ENCODE measurements at regions not wholly inside any gene's neighbourhood (a gene's known extent, or its start where the extent isn't known, plus 50 kb on each side); places are given as distances from the start of the nearest gene placed in this dataset.
"Not testable (repeated sequence)": the region's sequence is repeated elsewhere in the genome, so short reads cannot be mapped to it uniquely, and the experiment has no call there.

GRCh38 chr13:85141401-85141800 is 657.8 kb downstream of the SLITRK6 start:
- no peak overlapping the region for H3K4me3 ChIP-seq (ENCODE audit: low read length)
- no peaks in the 10 kb centered on the region for H3K36me3 ChIP-seq (ENCODE audit: control insufficient read depth, insufficient read depth, low read length)
- no CpG with 5 or more reads among the region's 2 CpGs for WGBS (ENCODE audit: insufficient coverage, insufficient read length)
- H3K9me3 ChIP-seq (ENCODE audit: control insufficient read depth, insufficient read depth, low read length) = no peaks in the 10 kb centered on the region
- H3K27ac ChIP-seq (ENCODE audit: low read length) = no peak overlapping the region
- peaks cover 4% of the 10 kb centered on the region; the same call in 1 of the 2 replicates for H3K4me1 ChIP-seq (ENCODE audit: control insufficient read depth, insufficient read depth, low read length)
- no peak for DNase-seq (ENCODE audit: low read depth, low spot score)
- no peaks in the 10 kb centered on the region for H3K27me3 ChIP-seq (ENCODE audit: control insufficient read depth, insufficient read depth, low read length)

GRCh38 chr13:85140192-85140591 is 659.0 kb downstream of the SLITRK6 start:
- no peak for DNase-seq (ENCODE audit: low read depth, low spot score)
- no peaks in the 10 kb centered on the region for H3K27me3 ChIP-seq (ENCODE audit: control insufficient read depth, insufficient read depth, low read length)
- no peaks in the 10 kb centered on the region for H3K36me3 ChIP-seq (ENCODE audit: control insufficient read depth, insufficient read depth, low read length)
- no peak overlapping the region for H3K4me3 ChIP-seq (ENCODE audit: low read length)
- WGBS (ENCODE audit: insufficient coverage, insufficient read length) = no CpG with 5 or more reads among the region's 1 CpG
- no peak overlapping the region for H3K27ac ChIP-seq (ENCODE audit: low read length)
- no peaks in the 10 kb centered on the region for H3K9me3 ChIP-seq (ENCODE audit: control insufficient read depth, insufficient read depth, low read length)
- peaks cover 4% of the 10 kb centered on the region; the same call in 1 of the 2 replicates for H3K4me1 ChIP-seq (ENCODE audit: control insufficient read depth, insufficient read depth, low read length)

- no CpG with 5 or more reads among the region's 1 CpG for WGBS (ENCODE audit: insufficient coverage, insufficient read length)
- DNase-seq (ENCODE audit: low read depth, low spot score) = no peak
- H3K4me3 ChIP-seq (ENCODE audit: low read length) = no peak overlapping the region
- H3K27me3 ChIP-seq (ENCODE audit: control insufficient read depth, insufficient read depth, low read length) = no peaks in the 10 kb centered on the region
- H3K27ac ChIP-seq (ENCODE audit: low read length) = no peak overlapping the region
- no peaks in the 10 kb centered on the region for H3K9me3 ChIP-seq (ENCODE audit: control insufficient read depth, insufficient read depth, low read length)
- H3K36me3 ChIP-seq (ENCODE audit: control insufficient read depth, insufficient read depth, low read length) = no peaks in the 10 kb centered on the region
- peaks cover 4% of the 10 kb centered on the region; the same call in 1 of the 2 replicates for H3K4me1 ChIP-seq (ENCODE audit: control insufficient read depth, insufficient read depth, low read length)
Observed at GRCh38 chr13:85137516-85137915, 661.7 kb downstream of the SLITRK6 start.

- WGBS (ENCODE audit: insufficient coverage, insufficient read length) = no CpG with 5 or more reads among the region's 6 CpGs
- H3K4me1 ChIP-seq (ENCODE audit: control insufficient read depth, insufficient read depth, low read length) = no peaks in the 10 kb centered on the region
- no peak overlapping the region for H3K4me3 ChIP-seq (ENCODE audit: low read length)
- H3K27ac ChIP-seq (ENCODE audit: low read length) = no peak overlapping the region
- DNase-seq (ENCODE audit: low read depth, low spot score) = no peak
- H3K9me3 ChIP-seq (ENCODE audit: control insufficient read depth, insufficient read depth, low read length) = no peaks in the 10 kb centered on the region
- no peaks in the 10 kb centered on the region for H3K36me3 ChIP-seq (ENCODE audit: control insufficient read depth, insufficient read depth, low read length)
- H3K27me3 ChIP-seq (ENCODE audit: control insufficient read depth, insufficient read depth, low read length) = no peaks in the 10 kb centered on the region
Observed at GRCh38 chr13:85132986-85133385, 666.2 kb downstream of the SLITRK6 start.

GRCh38 chr13:85123501-85123900 is 675.7 kb downstream of the SLITRK6 start:
- not testable (repeated sequence) for DNase-seq (ENCODE audit: low read depth, low spot score); H3K4me3 ChIP-seq (ENCODE audit: low read length); H3K4me1 ChIP-seq (ENCODE audit: control insufficient read depth, insufficient read depth, low read length); H3K27me3 ChIP-seq (ENCODE audit: control insufficient read depth, insufficient read depth, low read length); H3K9me3 ChIP-seq (ENCODE audit: control insufficient read depth, insufficient read depth, low read length); H3K36me3 ChIP-seq (ENCODE audit: control insufficient read depth, insufficient read depth, low read length); H3K27ac ChIP-seq (ENCODE audit: low read length)
- no CpG with 5 or more reads among the region's 14 CpGs for WGBS (ENCODE audit: insufficient coverage, insufficient read length)

GRCh38 chr13:85108356-85108755 is 690.9 kb downstream of the SLITRK6 start:
- no peaks in the 10 kb centered on the region for H3K36me3 ChIP-seq (ENCODE audit: control insufficient read depth, insufficient read depth, low read length)
- WGBS (ENCODE audit: insufficient coverage, insufficient read length) = no CpG with 5 or more reads among the region's 3 CpGs
- DNase-seq (ENCODE audit: low read depth, low spot score) = no peak

GRCh38 chr13:85099245-85099644 is 700.0 kb downstream of the SLITRK6 start:
- no peaks in the 10 kb centered on the region for H3K9me3 ChIP-seq (ENCODE audit: control insufficient read depth, insufficient read depth, low read length)
- H3K36me3 ChIP-seq (ENCODE audit: control insufficient read depth, insufficient read depth, low read length) = no peaks in the 10 kb centered on the region
- no peak for DNase-seq (ENCODE audit: low read depth, low spot score)
- WGBS (ENCODE audit: insufficient coverage, insufficient read length) = no CpG with 5 or more reads among the region's 3 CpGs
- no peak overlapping the region for H3K4me3 ChIP-seq (ENCODE audit: low read length)
- H3K27me3 ChIP-seq (ENCODE audit: control insufficient read depth, insufficient read depth, low read length) = no peaks in the 10 kb centered on the region
- H3K27ac ChIP-seq (ENCODE audit: low read length) = no peak overlapping the region
- H3K4me1 ChIP-seq (ENCODE audit: control insufficient read depth, insufficient read depth, low read length) = no peaks in the 10 kb centered on the region

More at GRCh38 chr13:85108356-85108755, 690.9 kb downstream of the SLITRK6 start:
- Histone ChIP-seq H3K4me3 (ENCODE audit: low read length) (no peak overlapping the region), H3K9me3 (ENCODE audit: control insufficient read depth, insufficient read depth, low read length) (no peaks in the 10 kb centered on the region), H3K27ac (ENCODE audit: low read length) (no peak overlapping the region), H3K27me3 (ENCODE audit: control insufficient read depth, insufficient read depth, low read length) (no peaks in the 10 kb centered on the region), H3K4me1 (ENCODE audit: control insufficient read depth, insufficient read depth, low read length) (no peaks in the 10 kb centered on the region)

GRCh38 chr13:85095418-85096272 is 703.6 kb downstream of the SLITRK6 start:
- Histone ChIP-seq H3K27me3 (ENCODE audit: control insufficient read depth, insufficient read depth, low read length) (no peaks in the 10 kb centered on the region), H3K4me3 (ENCODE audit: low read length) (no peak overlapping the region), H3K27ac (ENCODE audit: low read length) (no peak overlapping the region), H3K4me1 (ENCODE audit: control insufficient read depth, insufficient read depth, low read length) (no peaks in the 10 kb centered on the region), H3K9me3 (ENCODE audit: control insufficient read depth, insufficient read depth, low read length) (no peaks in the 10 kb centered on the region), H3K36me3 (ENCODE audit: control insufficient read depth, insufficient read depth, low read length) (no peaks in the 10 kb centered on the region)
- WGBS (ENCODE audit: insufficient coverage, insufficient read length) = no CpG with 5 or more reads among the region's 4 CpGs
- DNase-seq (ENCODE audit: low read depth, low spot score) = no peak

- WGBS (ENCODE audit: insufficient coverage, insufficient read length) = no CpG with 5 or more reads among the region's 5 CpGs
- Histone ChIP-seq H3K27ac (ENCODE audit: low read length) (no peak overlapping the region), H3K4me1 (ENCODE audit: control insufficient read depth, insufficient read depth, low read length) (no peaks in the 10 kb centered on the region), H3K36me3 (ENCODE audit: control insufficient read depth, insufficient read depth, low read length) (no peaks in the 10 kb centered on the region), H3K9me3 (ENCODE audit: control insufficient read depth, insufficient read depth, low read length) (no peaks in the 10 kb centered on the region), H3K4me3 (ENCODE audit: low read length) (no peak overlapping the region), H3K27me3 (ENCODE audit: control insufficient read depth, insufficient read depth, low read length) (no peaks in the 10 kb centered on the region)
- no peak for DNase-seq (ENCODE audit: low read depth, low spot score)
Observed at GRCh38 chr13:85093808-85094207, 705.4 kb downstream of the SLITRK6 start.

GRCh38 chr13:85091631-85092234 is 707.5 kb downstream of the SLITRK6 start:
- no peaks in the 10 kb centered on the region for H3K4me1 ChIP-seq (ENCODE audit: control insufficient read depth, insufficient read depth, low read length)
- WGBS (ENCODE audit: insufficient coverage, insufficient read length) = no CpG with 5 or more reads among the region's 5 CpGs

More at GRCh38 chr13:85091631-85092234, 707.5 kb downstream of the SLITRK6 start:
- H3K9me3 ChIP-seq (ENCODE audit: control insufficient read depth, insufficient read depth, low read length) = no peaks in the 10 kb centered on the region
- no peaks in the 10 kb centered on the region for H3K27me3 ChIP-seq (ENCODE audit: control insufficient read depth, insufficient read depth, low read length)
- H3K4me3 ChIP-seq (ENCODE audit: low read length) = no peak overlapping the region
- H3K27ac ChIP-seq (ENCODE audit: low read length) = no peak overlapping the region
- H3K36me3 ChIP-seq (ENCODE audit: control insufficient read depth, insufficient read depth, low read length) = no peaks in the 10 kb centered on the region
- DNase-seq (ENCODE audit: low read depth, low spot score) = no peak

All from iPS DF 6.9 (cell line).